ENCODE measurements at regions not wholly inside any gene's neighbourhood (a gene's known extent, or its start where the extent isn't known, plus 50 kb on each side); places are given as distances from the start of the nearest gene placed in this dataset.

GRCh38 chr3:162666835-162667234 lies 1170.2 kb downstream of the OTOL1 start:
- no peaks in the 10 kb centered on the region for H3K27me3 ChIP-seq
- H3K36me3 ChIP-seq, result no peaks in the 10 kb centered on the region
- DNase-seq (ENCODE audit: low spot score in 2 of 2), result no peak
- H3K4me1 ChIP-seq, result no peaks in the 10 kb centered on the region
- H3K27ac ChIP-seq, result no peak overlapping the region
- no peak overlapping the region for H3K4me3 ChIP-seq
- H3K9me3 ChIP-seq, result no peaks in the 10 kb centered on the region
- intact Hi-C loops (cut with DNase I), result no loop called here
- no peak for TF ChIP-seq CTCF (IDR thresholded peaks at IDR 0.05)

- H3K27ac ChIP-seq, result no peak overlapping the region
- H3K4me1 ChIP-seq, result no peaks in the 10 kb centered on the region
- no peak for DNase-seq (ENCODE audit: low spot score in 2 of 2)
- H3K27me3 ChIP-seq, result no peaks in the 10 kb centered on the region
- H3K4me3 ChIP-seq, result no peak overlapping the region
- H3K9me3 ChIP-seq, result no peaks in the 10 kb centered on the region
- TF ChIP-seq CTCF (IDR thresholded peaks at IDR 0.05), result no peak
- intact Hi-C loops (cut with DNase I), result no loop called here
- no peaks in the 10 kb centered on the region for H3K36me3 ChIP-seq
These were observed 1173.6 kb downstream of the OTOL1 start for GRCh38 chr3:162670181-162670580.

- H3K4me3 ChIP-seq, result no peak overlapping the region
- intact Hi-C loops (cut with DNase I), result no loop called here
- no peaks in the 10 kb centered on the region for H3K4me1 ChIP-seq
- H3K36me3 ChIP-seq, result no peaks in the 10 kb centered on the region
- no peak for TF ChIP-seq CTCF (IDR thresholded peaks at IDR 0.05)
- no peaks in the 10 kb centered on the region for H3K27me3 ChIP-seq
- no peaks in the 10 kb centered on the region for H3K9me3 ChIP-seq
- no peak for DNase-seq (ENCODE audit: low spot score in 2 of 2)
- no peak overlapping the region for H3K27ac ChIP-seq
These were observed 1180.9 kb downstream of the OTOL1 start for GRCh38 chr3:162677475-162677874.

GRCh38 chr3:162678941-162679340 lies 1182.3 kb downstream of the OTOL1 start:
- H3K9me3 ChIP-seq, result no peaks in the 10 kb centered on the region
- no peaks in the 10 kb centered on the region for H3K36me3 ChIP-seq
- no peaks in the 10 kb centered on the region for H3K27me3 ChIP-seq
- no peak for DNase-seq (ENCODE audit: low spot score in 2 of 2)
- H3K4me3 ChIP-seq, result no peak overlapping the region
- no peak for TF ChIP-seq CTCF (IDR thresholded peaks at IDR 0.05)
- H3K27ac ChIP-seq, result no peak overlapping the region
- intact Hi-C loops (cut with DNase I), result no loop called here
- H3K4me1 ChIP-seq, result no peaks in the 10 kb centered on the region

- H3K27me3 ChIP-seq, result no peaks in the 10 kb centered on the region
- H3K27ac ChIP-seq, result no peak overlapping the region
- DNase-seq (ENCODE audit: low spot score in 2 of 2), result no peak
- intact Hi-C loops (cut with DNase I), result no loop called here
- H3K36me3 ChIP-seq, result no peaks in the 10 kb centered on the region
- H3K4me3 ChIP-seq, result no peak overlapping the region
- H3K4me1 ChIP-seq, result no peaks in the 10 kb centered on the region
- no peak for TF ChIP-seq CTCF (IDR thresholded peaks at IDR 0.05)
- no peaks in the 10 kb centered on the region for H3K9me3 ChIP-seq
These were observed 1187.7 kb downstream of the OTOL1 start for GRCh38 chr3:162684260-162684659.

GRCh38 chr3:162699291-162699690 lies 1202.7 kb downstream of the OTOL1 start:
- Histone ChIP-seq H3K9me3 (no peaks in the 10 kb centered on the region), H3K4me3 (no peak overlapping the region), H3K36me3 (no peaks in the 10 kb centered on the region), H3K4me1 (no peaks in the 10 kb centered on the region), H3K27ac (no peak overlapping the region), H3K27me3 (no peaks in the 10 kb centered on the region)
- no peak for TF ChIP-seq CTCF (IDR thresholded peaks at IDR 0.05)
- no peak for DNase-seq (ENCODE audit: low spot score in 2 of 2)
- intact Hi-C loops (cut with DNase I), result no loop called here
